GM18909 (cell line): ENCODE measurements at regions not wholly inside any gene's neighbourhood (a gene's known extent, or its start where the extent isn't known, plus 50 kb on each side); places are given as distances from the start of the nearest gene placed in this dataset.
"Not testable (repeated sequence)": the region's sequence is repeated elsewhere in the genome, so short reads cannot be mapped to it uniquely, and the experiment has no call there.

ENCODE experiments used
- ATAC-seq: cut with Tn5 transposase; IDR thresholded peaks from one replicate; pipeline ENCODE4 v1.9.1; 2021; ENCODE audit warnings: mild to moderate bottlenecking; ENCODE audit not compliant: unreplicated experiment, poor library complexity

GRCh38 chr12:16893426-16893825 is 287.5 kb upstream of the LMO3 start:
- ATAC-seq = no peak

DNA sequence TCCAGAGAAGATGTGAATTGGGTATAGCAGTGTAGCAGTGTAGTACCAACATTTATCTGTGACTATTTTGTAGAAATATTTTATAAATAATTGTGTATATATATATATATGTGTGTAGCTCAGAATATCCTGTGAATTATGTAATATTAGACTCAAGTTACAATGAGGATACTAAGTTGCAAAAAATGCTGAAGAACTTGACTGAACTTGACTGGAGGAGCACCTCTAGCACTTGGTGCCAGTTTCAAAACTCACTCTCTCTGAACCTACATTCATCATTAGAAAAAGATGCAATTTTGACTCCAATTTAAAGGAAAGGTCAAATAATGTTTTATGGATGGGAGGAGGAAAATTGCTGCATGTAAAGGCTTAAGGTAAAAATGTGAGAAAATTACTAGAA is 285.7 kb upstream of the LMO3 start:
- ATAC-seq = no peak

- ATAC-seq = no peak
These were observed 278.9 kb upstream of the LMO3 start for GRCh38 chr12:16884819-16885218.

DNA sequence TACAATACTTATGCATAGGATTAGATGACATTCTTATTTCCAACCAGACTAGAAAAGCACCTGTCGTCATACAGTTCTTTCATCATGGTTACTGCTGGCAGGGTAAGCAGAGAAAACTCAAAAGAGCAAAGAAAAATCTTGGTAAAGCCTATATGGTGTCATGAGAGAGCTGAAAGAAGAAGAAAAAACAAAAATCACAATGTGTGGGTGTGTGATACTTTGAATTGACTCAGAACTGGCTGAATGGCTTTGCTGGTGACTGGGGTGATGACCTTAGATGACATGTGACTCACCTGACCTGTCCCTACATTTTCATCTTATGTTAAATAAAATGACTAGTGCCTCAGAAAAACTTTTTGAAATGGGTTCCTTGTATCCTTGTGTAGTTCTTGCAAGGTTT is 278.1 kb upstream of the LMO3 start:
- ATAC-seq = peak; percentile 91

GRCh38 chr12:16881986-16882570 is 276.1 kb upstream of the LMO3 start:
- ATAC-seq = no peak

GRCh38 chr12:16880864-16881285 is 274.9 kb upstream of the LMO3 start:
- no peak for ATAC-seq

GRCh38 chr12:16870845-16871244 is 264.9 kb upstream of the LMO3 start:
- no peak for ATAC-seq

GRCh38 chr12:16863742-16864141 is 257.8 kb upstream of the LMO3 start:
- ATAC-seq = no peak

- peak; percentile 97 for ATAC-seq
These were observed 251.5 kb upstream of the LMO3 start for GRCh38 chr12:16857456-16857923.

- ATAC-seq = no peak
These were observed 248.5 kb upstream of the LMO3 start for GRCh38 chr12:16854465-16854864.

DNA sequence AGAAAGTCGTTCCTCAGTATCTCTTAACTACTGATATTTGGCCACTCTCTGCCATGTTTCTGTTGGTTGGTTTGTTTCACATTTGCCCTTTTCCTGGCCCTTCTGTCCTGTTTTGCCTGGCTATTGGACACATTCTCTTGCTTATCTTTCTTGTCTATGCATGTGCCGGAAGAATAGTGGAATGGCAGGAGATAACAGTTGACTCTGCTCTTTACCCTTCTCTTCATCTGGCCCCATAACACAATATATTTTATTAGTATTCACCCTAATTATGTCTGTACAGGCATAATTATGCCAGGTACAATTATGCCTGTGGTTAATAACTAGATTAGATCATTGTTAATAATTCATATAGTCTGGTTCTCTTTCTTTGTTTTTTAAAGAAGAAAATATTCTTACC is 243.5 kb upstream of the LMO3 start:
- no peak for ATAC-seq

- ATAC-seq = no peak
These were observed 238.9 kb upstream of the LMO3 start for GRCh38 chr12:16844875-16845274.

DNA sequence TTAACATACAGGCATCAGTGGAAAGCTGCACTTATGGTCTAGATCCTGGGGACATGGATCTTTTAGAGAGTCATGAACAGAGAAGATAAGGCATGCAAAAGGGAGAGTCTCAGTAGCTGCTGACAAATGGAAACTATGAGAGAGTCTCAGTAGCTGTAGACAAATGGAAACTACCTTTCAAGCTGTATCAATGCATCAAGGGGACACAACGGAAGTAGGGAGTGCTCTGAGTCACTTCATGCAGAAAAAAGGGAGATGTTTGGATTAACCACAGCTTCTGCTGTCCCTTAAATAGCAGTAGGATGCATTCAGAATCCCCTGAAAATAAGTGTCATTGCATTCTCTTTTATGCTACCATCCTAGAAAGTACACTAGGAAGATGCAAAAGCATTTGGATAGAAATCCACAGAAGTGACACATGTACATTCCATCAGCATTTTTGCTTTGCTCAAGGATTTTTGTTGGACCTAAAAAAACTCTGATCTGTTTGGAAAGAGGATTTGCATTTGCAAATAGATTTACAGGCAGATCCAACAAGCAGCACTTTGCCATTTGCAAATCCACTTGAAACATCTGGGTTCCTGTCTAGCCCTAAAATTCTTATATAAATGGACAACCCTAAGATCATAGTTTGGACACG is 227.5 kb upstream of the LMO3 start:
- ATAC-seq = peak; percentile 96

DNA sequence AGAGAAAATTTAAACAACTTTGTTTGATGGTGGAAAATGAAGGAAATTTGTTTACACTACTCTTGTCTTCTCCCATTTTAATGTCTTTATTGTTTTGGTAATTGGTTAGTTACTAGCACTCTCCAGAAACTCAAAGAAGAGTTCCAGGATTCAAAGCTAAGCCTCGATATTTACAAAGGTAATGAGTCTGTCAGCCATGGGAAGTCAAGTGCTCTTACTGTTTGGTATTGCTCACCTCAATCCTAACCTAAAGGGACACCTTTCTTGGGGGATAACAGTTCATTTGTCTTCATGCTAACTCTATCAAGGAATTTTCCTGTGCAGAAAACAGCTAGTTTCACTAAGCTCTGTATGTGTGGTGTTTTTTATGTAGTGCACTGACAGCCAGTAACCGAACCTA is 222.9 kb upstream of the LMO3 start:
- no peak for ATAC-seq

- ATAC-seq = no peak
These were observed 201.8 kb upstream of the LMO3 start for GRCh38 chr12:16807731-16808130.

- ATAC-seq = no peak
These were observed 190.2 kb upstream of the LMO3 start for GRCh38 chr12:16796168-16796567.

- peak; percentile 81 for ATAC-seq
These were observed 183.3 kb upstream of the LMO3 start for GRCh38 chr12:16789204-16789790.

GRCh38 chr12:16788506-16789203 is 182.7 kb upstream of the LMO3 start:
- no peak for ATAC-seq

DNA sequence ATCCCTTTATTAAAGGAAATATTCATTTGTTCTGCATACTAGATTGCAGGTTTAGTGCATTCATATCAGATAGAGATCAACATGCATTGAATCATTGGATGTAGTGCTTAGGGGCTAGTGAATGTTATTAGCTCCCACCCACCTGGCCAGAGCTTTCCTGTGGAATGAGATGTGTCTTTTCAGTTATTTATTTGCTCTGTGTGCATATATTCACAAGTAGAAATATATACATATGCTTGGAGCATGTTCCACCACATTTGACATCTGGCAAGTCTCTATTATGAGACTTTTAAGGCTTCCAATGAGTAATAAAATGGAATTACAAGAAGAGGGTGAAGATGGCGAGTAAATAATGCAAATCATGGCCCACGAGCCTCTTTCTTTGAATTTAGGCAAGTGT is 180.0 kb upstream of the LMO3 start:
- ATAC-seq = no peak

DNA sequence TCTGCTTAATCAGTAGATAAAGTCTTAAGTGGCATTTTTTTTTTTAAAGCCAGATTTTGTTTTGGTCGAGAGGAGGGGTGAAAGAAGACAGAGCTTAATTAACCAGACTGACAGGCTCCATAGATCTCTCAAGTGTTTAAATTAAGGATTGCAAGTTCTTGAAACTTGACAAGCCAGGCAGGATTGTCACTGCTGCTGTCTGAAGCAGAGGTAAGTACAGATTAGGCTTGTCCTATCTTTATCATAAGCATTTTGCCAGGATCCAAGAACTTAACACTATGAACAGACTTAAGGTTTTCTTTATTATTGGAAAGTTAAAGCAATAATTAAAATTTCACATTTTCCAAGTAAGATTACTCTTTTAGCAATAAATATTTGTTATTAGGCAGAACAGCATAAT is 179.6 kb upstream of the LMO3 start:
- no peak for ATAC-seq

DNA sequence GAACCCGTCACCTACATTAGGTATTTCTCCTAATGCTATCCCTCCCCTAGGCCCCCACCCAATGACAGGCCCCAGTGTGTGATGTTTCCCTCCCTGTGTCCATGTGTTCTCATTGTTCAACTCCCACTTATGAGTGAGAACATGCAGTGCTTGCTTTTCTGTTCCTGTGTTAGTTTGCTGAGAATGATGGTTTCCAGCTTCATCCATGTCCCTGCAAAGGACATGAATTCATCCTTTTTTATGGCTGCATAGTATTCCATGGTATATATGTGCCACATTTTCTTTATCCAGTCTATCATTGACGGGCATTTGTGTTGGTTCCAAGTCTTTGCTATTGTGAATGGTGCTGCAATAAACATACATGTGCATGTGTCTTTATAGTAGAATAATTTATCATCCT is 163.2 kb upstream of the LMO3 start:
- ATAC-seq = not testable (repeated sequence)
